NT2/D1 (cell line): ENCODE measurements at regions not wholly inside any gene's neighbourhood (a gene's known extent, or its start where the extent isn't known, plus 50 kb on each side); places are given as distances from the start of the nearest gene placed in this dataset.

Source experiments
- SUZ12 ChIP-seq: IDR thresholded peaks from 2 replicates; pipeline ENCODE4 v1.6.1; 2011; ENCODE audit not compliant: insufficient read length, insufficient read depth; ENCODE audit errors: extremely low read depth
- ZNF274 ChIP-seq: IDR thresholded peaks from 2 replicates; pipeline ENCODE4 v1.6.1; 2011; ENCODE audit warnings: mild to moderate bottlenecking, low read depth, low read length

DNA sequence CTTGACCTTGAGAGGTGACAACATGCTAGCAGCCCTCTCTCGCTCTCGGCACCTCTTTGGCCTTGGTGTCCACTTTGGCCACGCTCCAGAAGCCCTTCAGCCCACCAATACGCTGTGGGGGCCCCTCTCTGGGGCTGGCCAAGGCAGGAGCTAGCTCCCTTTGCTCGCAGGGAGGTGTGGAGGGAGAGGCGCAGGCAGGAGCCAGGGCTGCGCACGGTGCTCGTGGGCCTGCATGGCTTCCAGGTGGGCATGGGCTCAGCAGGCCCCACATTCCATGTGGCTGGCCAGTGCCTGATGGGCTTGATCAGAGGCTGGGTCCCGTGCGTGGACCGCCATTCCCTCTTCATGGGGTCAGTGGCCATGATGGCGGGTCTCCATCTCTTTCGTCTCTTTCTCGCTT lies 1237.0 kb upstream of the USP15 start:
- TF ChIP-seq SUZ12 (no peak), ZNF274 (no peak)
